ENCODE measurements at regions not wholly inside any gene's neighbourhood (a gene's known extent, or its start where the extent isn't known, plus 50 kb on each side); places are given as distances from the start of the nearest gene placed in this dataset.

- ATAC-seq, result no peak
- TF ChIP-seq RARB (CRISPR knock-in tag; IDR thresholded peaks at IDR 0.05), result no peak
- no peak for TF ChIP-seq CSRNP3 (CRISPR knock-in tag; IDR thresholded peaks at IDR 0.05)
- no peak for TF ChIP-seq PATZ1 (CRISPR knock-in tag; IDR thresholded peaks at IDR 0.05; ENCODE audit: borderline replicate concordance)
- TF ChIP-seq TOX (CRISPR knock-in tag; IDR thresholded peaks at IDR 0.05; ENCODE audit: borderline replicate concordance), result no peak
- TF ChIP-seq PPARA (CRISPR knock-in tag; IDR thresholded peaks at IDR 0.05; ENCODE audit: borderline replicate concordance), result no peak
- TF ChIP-seq ARNTL (CRISPR knock-in tag; IDR thresholded peaks at IDR 0.05; ENCODE audit: borderline replicate concordance, low read depth), result no peak
- TF ChIP-seq ZFP3 (CRISPR knock-in tag; IDR thresholded peaks at IDR 0.05), result no peak
- TF ChIP-seq OSR1 (CRISPR knock-in tag; IDR thresholded peaks at IDR 0.05), result no peak
- no peak for TF ChIP-seq ESRRG (CRISPR knock-in tag; IDR thresholded peaks at IDR 0.05)
- no peak for TF ChIP-seq BACH2 (CRISPR knock-in tag; IDR thresholded peaks at IDR 0.05; ENCODE audit: borderline replicate concordance)
Observed at GRCh38 chr4:3660928-3661515, 105.2 kb upstream of the ADRA2C start.

- no peak for ATAC-seq
- TF ChIP-seq CREB5 (CRISPR knock-in tag; IDR thresholded peaks at IDR 0.05; ENCODE audit: low read depth), result no peak
- no peak for TF ChIP-seq ZFP30 (CRISPR knock-in tag; IDR thresholded peaks at IDR 0.05)
- TF ChIP-seq POU6F1 (CRISPR knock-in tag; IDR thresholded peaks at IDR 0.05; ENCODE audit: borderline replicate concordance, low read depth), result no peak
- no peak for TF ChIP-seq SNAI2 (CRISPR knock-in tag; IDR thresholded peaks at IDR 0.05)
- no peak for TF ChIP-seq PATZ1 (CRISPR knock-in tag; IDR thresholded peaks at IDR 0.05; ENCODE audit: borderline replicate concordance)
- no peak for TF ChIP-seq ZFP3 (CRISPR knock-in tag; IDR thresholded peaks at IDR 0.05)
- TF ChIP-seq RARB (CRISPR knock-in tag; IDR thresholded peaks at IDR 0.05), result no peak
- no peak for TF ChIP-seq TOX (CRISPR knock-in tag; IDR thresholded peaks at IDR 0.05; ENCODE audit: borderline replicate concordance)
- TF ChIP-seq CSRNP3 (CRISPR knock-in tag; IDR thresholded peaks at IDR 0.05), result no peak
Observed at GRCh38 chr4:3660086-3660927, 105.9 kb upstream of the ADRA2C start.

GRCh38 chr4:3659131-3659530, 107.1 kb upstream of the ADRA2C start:
- ATAC-seq, result no peak
- TF ChIP-seq POU6F1 (CRISPR knock-in tag; IDR thresholded peaks at IDR 0.05; ENCODE audit: borderline replicate concordance, low read depth) (no peak), ZFP3 (CRISPR knock-in tag; IDR thresholded peaks at IDR 0.05) (no peak), ARNTL (CRISPR knock-in tag; IDR thresholded peaks at IDR 0.05; ENCODE audit: borderline replicate concordance, low read depth) (no peak), PPARA (CRISPR knock-in tag; IDR thresholded peaks at IDR 0.05; ENCODE audit: borderline replicate concordance) (no peak), BACH2 (CRISPR knock-in tag; IDR thresholded peaks at IDR 0.05; ENCODE audit: borderline replicate concordance) (no peak), ZC3H10 (CRISPR knock-in tag; IDR thresholded peaks at IDR 0.05) (no peak), ZNF70 (CRISPR knock-in tag; IDR thresholded peaks at IDR 0.05) (no peak), GLIS3 (CRISPR knock-in tag; IDR thresholded peaks at IDR 0.05) (no peak), ZFP30 (CRISPR knock-in tag; IDR thresholded peaks at IDR 0.05) (no peak), TOX (CRISPR knock-in tag; IDR thresholded peaks at IDR 0.05; ENCODE audit: borderline replicate concordance) (no peak), ESRRG (CRISPR knock-in tag; IDR thresholded peaks at IDR 0.05) (no peak), CSDC2 (CRISPR knock-in tag; IDR thresholded peaks at IDR 0.05) (no peak), ZNF8 (CRISPR knock-in tag; IDR thresholded peaks at IDR 0.05) (no peak), OSR1 (CRISPR knock-in tag; IDR thresholded peaks at IDR 0.05) (no peak)
